ENCODE measurements at regions not wholly inside any gene's neighbourhood (a gene's known extent, or its start where the extent isn't known, plus 50 kb on each side); places are given as distances from the start of the nearest gene placed in this dataset.

- TF ChIP-seq CTCF (conservative IDR thresholded peaks at IDR 0.05): no peak
- H3K27me3 ChIP-seq (ENCODE audit: control insufficient read depth, insufficient read depth, low read length, poor library complexity, severe bottlenecking): no peaks in the 10 kb centered on the region
- no peak overlapping the region for H3K27ac ChIP-seq (ENCODE audit: low read depth, low read length)
- peaks cover 4% of the 10 kb centered on the region for H3K4me1 ChIP-seq (ENCODE audit: control insufficient read depth, insufficient read depth, low read length)
- H3K36me3 ChIP-seq (ENCODE audit: control insufficient read depth, insufficient read depth, low read length): no peaks in the 10 kb centered on the region
- Mint-ChIP-seq H3K27me3 (ENCODE audit: insufficient read depth) (no peaks in the 10 kb centered on the region), H3K4me3 (no peak overlapping the region), H3K9me3 (peaks cover 3% of the 10 kb centered on the region), H3K36me3 (ENCODE audit: low read depth) (no peaks in the 10 kb centered on the region), H3K27ac (no peak overlapping the region), H3K4me1 (peaks cover 15% of the 10 kb centered on the region)
- no peak for DNase-seq
- H3K4me3 ChIP-seq (ENCODE audit: low read length): no peak overlapping the region
- no peak overlapping the region for H3K9ac ChIP-seq (ENCODE audit: extremely low read depth, low read length, poor library complexity, severe bottlenecking)
- WGBS, 2 experiments (ENCODE audit: insufficient coverage in 1 of 2, insufficient read length in 1 of 2): 90 to 91% methylated on average over 1 of the region's 1 CpG
- H3K9me3 ChIP-seq (ENCODE audit: control insufficient read depth, low read length): peaks cover 6% of the 10 kb centered on the region
Observed at GRCh38 chr12:118581371-118581770, 205.0 kb downstream of the SUDS3 start.

GRCh38 chr12:118582863-118583262, 206.5 kb downstream of the SUDS3 start:
- no peak overlapping the region for H3K4me3 Mint-ChIP-seq
- H3K27ac Mint-ChIP-seq: no peak overlapping the region
- no peak for DNase-seq
- H3K4me1 ChIP-seq (ENCODE audit: control insufficient read depth, insufficient read depth, low read length): peaks cover 4% of the 10 kb centered on the region
- 78 to 93% methylated on average over 4 of the region's 4 CpGs for WGBS, 2 experiments (ENCODE audit: insufficient coverage in 1 of 2, insufficient read length in 1 of 2)
- H3K9me3 Mint-ChIP-seq: peaks cover 8% of the 10 kb centered on the region
- H3K27me3 Mint-ChIP-seq (ENCODE audit: insufficient read depth): no peaks in the 10 kb centered on the region
- H3K9me3 ChIP-seq (ENCODE audit: control insufficient read depth, low read length): peaks cover 13% of the 10 kb centered on the region
- H3K27me3 ChIP-seq (ENCODE audit: control insufficient read depth, insufficient read depth, low read length, poor library complexity, severe bottlenecking): no peaks in the 10 kb centered on the region
- H3K4me3 ChIP-seq (ENCODE audit: low read length): no peak overlapping the region
- H3K36me3 ChIP-seq (ENCODE audit: control insufficient read depth, insufficient read depth, low read length): no peaks in the 10 kb centered on the region
- no peak for TF ChIP-seq CTCF (conservative IDR thresholded peaks at IDR 0.05)
- no peak overlapping the region for H3K27ac ChIP-seq (ENCODE audit: low read depth, low read length)
- no peak overlapping the region for H3K9ac ChIP-seq (ENCODE audit: extremely low read depth, low read length, poor library complexity, severe bottlenecking)
- H3K4me1 Mint-ChIP-seq: peaks cover 15% of the 10 kb centered on the region
- H3K36me3 Mint-ChIP-seq (ENCODE audit: low read depth): no peaks in the 10 kb centered on the region

GRCh38 chr12:118586433-118586832, 210.1 kb downstream of the SUDS3 start:
- H3K36me3 ChIP-seq (ENCODE audit: control insufficient read depth, insufficient read depth, low read length): no peaks in the 10 kb centered on the region
- DNase-seq: no peak
- H3K9me3 ChIP-seq (ENCODE audit: control insufficient read depth, low read length): peaks cover 13% of the 10 kb centered on the region
- no peak overlapping the region for H3K4me3 ChIP-seq (ENCODE audit: low read length)
- 96 to 100% methylated on average over 1 of the region's 1 CpG for WGBS, 2 experiments (ENCODE audit: insufficient coverage in 1 of 2, insufficient read length in 1 of 2)
- H3K27ac ChIP-seq (ENCODE audit: low read depth, low read length): no peak overlapping the region
- H3K27ac Mint-ChIP-seq: no peak overlapping the region
- peaks cover 4% of the 10 kb centered on the region for H3K4me1 ChIP-seq (ENCODE audit: control insufficient read depth, insufficient read depth, low read length)
- H3K4me3 Mint-ChIP-seq: no peak overlapping the region
- peaks cover 8% of the 10 kb centered on the region for H3K9me3 Mint-ChIP-seq
- TF ChIP-seq CTCF (conservative IDR thresholded peaks at IDR 0.05): no peak
- peaks cover 11% of the 10 kb centered on the region for H3K4me1 Mint-ChIP-seq
- no peak overlapping the region for H3K9ac ChIP-seq (ENCODE audit: extremely low read depth, low read length, poor library complexity, severe bottlenecking)
- no peaks in the 10 kb centered on the region for H3K36me3 Mint-ChIP-seq (ENCODE audit: low read depth)
- H3K27me3 Mint-ChIP-seq (ENCODE audit: insufficient read depth): peaks cover 4% of the 10 kb centered on the region
- no peaks in the 10 kb centered on the region for H3K27me3 ChIP-seq (ENCODE audit: control insufficient read depth, insufficient read depth, low read length, poor library complexity, severe bottlenecking)
